ENCODE measurements at regions not wholly inside any gene's neighbourhood (a gene's known extent, or its start where the extent isn't known, plus 50 kb on each side); places are given as distances from the start of the nearest gene placed in this dataset.

DNA sequence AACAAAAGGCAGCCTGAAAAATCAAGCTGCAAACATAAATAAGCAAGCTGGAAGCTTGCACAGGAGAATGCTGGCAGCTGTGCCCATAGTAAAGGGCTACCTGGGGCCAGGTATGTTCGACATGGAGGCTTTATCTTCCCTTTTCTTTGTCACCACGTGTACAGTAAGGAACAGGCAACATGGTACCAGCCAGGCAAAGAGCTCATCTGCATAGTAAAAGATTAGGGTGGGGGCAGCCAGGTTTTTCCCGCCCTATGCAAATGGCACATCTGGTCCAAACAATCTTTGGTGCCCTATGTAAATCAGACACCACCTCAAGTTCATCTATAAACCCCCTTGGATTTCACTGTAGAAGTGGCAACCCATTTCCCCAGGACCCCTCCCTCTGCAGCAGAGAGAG is 625.1 kb downstream of the TYW1 start:
- no peak for TF ChIP-seq EZH2phosphoT487 (IDR thresholded peaks at IDR 0.05; ENCODE audit: borderline replicate concordance)
- TF ChIP-seq, protein P1, sequence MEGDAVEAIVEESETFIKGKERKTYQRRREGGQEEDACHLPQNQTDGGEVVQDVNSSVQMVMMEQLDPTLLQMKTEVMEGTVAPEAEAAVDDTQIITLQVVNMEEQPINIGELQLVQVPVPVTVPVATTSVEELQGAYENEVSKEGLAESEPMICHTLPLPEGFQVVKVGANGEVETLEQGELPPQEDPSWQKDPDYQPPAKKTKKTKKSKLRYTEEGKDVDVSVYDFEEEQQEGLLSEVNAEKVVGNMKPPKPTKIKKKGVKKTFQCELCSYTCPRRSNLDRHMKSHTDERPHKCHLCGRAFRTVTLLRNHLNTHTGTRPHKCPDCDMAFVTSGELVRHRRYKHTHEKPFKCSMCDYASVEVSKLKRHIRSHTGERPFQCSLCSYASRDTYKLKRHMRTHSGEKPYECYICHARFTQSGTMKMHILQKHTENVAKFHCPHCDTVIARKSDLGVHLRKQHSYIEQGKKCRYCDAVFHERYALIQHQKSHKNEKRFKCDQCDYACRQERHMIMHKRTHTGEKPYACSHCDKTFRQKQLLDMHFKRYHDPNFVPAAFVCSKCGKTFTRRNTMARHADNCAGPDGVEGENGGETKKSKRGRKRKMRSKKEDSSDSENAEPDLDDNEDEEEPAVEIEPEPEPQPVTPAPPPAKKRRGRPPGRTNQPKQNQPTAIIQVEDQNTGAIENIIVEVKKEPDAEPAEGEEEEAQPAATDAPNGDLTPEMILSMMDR (conservative IDR thresholded peaks at IDR 0.05; ENCODE audit: low read length) = no peak
